GM21447 (cell line): ENCODE measurements at regions not wholly inside any gene's neighbourhood (a gene's known extent, or its start where the extent isn't known, plus 50 kb on each side); places are given as distances from the start of the nearest gene placed in this dataset.

Source experiments
- ATAC-seq: cut with Tn5 transposase; IDR thresholded peaks from one replicate; pipeline ENCODE4 v1.9.1; 2021; ENCODE audit not compliant: unreplicated experiment

DNA sequence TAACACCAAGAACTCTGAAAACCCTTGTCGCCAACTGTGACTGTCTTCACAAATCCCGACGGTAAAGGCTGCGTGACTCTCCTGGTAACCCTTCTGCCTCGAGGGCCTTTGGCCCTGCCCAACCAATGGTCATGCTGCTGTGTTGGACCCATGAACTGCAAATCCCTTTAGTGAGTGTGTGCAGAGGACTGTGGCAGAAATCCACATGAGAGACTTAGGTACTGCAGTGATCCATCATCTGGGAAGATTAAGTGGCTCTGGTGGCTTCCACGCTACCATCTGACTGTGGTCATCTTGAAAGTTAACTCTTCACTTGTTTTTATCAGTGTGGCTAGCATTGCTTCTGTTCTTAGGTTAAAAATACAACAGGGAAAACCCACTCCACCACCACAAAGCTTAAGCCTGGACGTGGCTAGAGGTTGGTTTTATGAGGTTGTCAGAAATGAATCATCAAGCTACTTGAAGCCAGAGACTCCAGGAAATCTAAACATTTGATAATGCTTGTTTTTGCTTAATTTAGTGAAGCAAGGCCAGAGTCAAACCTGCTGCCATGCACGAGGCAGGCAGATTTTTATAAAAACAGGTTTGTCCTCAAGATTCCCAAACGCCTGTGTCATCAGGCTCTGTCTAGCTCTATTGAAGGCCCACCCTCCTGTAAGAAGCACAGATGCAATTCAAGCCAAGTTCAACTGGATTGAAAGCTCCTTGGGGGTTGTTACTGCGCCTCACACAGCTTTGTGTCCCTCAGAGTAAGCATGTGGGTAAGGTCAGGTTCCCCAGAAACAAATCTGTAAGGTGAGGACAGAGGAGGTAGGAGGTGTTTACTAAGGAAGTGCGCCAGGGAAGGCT is 52.7 kb upstream of the ERCC6L2 start:
- peak; percentile 91 for ATAC-seq

DNA sequence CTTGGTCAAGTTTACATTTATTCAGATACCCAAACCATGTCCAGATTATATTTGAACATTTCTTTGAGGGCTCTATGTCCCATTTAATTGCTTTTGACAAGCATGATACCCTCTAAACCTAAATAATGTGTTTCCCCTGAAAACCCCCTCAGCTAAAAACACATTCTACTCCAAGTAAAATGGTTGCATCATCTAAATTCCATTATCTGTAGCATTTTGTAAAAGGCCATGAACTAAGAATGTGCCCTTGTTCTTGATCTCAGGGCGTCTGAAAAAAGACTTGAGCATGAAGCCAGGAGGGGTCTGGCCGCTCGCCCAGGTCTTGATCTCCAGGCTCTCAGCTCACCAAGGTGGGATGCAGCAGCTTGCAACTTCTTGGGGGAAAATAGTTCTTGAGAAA is 53.5 kb upstream of the ERCC6L2 start:
- no peak for ATAC-seq

DNA sequence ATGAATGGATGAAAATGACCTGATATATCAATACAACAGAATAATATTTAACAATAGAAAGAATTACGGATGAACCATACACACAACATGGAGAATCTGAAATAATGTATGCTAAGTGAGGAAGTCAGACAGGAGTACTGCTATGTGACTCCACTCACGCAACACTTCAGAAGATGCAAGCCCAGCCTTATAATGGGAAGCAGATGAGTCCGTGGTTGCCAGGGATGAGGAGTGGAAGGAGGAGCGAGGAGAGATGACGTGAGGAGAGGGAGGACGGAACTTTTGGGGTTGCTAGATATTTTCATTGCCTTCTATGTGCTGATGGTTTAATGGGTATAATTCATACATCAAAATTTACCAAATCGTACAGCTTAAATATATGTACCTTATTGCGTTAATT is 55.4 kb upstream of the ERCC6L2 start:
- no peak for ATAC-seq

DNA sequence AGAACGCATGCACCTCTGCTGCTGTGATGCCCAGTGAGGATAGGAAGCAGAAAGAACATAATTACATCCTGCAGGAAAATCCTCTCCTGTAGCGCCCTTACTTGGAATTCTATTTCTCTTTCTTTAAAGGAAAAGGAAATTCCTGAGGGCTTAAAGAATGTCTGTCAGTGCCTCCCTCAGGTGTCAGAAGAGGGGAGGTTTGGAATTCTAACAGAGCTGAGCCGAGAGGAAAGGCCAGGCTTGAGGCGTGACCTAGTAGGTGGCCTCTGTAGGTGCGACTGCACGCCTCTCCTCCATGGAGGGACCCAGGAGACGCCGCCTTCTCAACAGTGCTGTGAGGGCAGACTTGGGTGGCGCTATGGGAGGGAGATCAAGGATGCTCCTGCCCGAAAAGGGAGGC is 55.9 kb upstream of the ERCC6L2 start:
- ATAC-seq, result no peak

DNA sequence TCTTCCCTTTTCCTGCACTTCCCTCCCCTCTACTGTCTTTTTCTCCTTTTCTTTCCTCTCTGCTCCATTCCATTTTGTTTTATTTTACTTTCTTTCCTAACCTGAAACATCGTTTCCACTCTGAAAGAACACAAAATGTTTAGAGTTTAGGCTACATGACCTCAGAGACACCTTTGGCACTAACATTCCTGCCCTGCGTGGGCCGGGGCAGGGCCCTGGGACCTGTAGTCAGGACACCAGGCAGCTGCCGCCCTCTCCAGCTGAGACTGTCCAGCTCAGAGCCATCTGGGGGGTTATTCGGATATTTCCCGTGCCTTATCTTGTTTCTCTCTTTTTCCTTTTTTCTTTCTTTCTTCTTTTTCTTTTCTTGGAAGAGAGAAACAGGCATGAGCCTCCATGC is 58.3 kb upstream of the ERCC6L2 start:
- ATAC-seq, result no peak

DNA sequence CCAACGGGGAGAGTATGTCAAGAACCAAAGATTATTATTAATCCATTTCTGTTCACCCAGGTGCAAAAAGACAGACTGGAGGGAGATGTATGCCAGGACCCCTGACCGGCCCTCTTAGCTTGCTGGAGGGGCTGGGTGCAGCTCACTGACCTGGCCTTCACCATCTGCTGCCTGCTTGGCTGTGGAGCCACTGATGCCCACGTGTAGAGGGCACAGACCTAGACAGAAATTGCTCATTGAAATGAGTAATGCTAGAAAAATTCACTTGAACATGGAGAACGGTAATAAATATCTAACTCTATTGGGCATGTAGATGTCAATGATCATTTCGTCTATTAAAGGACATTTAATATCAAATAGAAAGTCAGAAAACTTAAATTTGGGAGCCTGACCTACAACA is 58.8 kb upstream of the ERCC6L2 start:
- no peak for ATAC-seq

DNA sequence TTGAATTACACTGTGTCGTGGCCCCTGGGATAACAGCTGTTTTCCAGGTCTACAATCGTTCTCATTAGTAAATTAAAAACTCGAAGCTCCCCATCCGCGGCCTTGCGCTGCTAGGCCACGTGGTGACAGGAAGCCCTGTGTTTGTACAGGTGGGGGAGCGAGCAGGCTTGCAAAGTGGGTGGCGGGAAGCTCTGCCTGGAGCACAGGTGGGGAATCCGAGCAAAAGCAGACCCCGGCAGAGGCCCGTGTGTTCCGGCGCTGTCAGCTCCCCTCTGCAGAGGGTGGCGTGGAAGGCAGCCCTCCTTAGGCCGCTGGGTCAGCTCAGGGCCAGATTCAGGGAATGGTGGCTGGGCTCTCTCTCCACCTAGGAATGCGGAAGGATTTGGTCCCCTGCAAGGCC is 59.5 kb upstream of the ERCC6L2 start:
- ATAC-seq, result no peak

DNA sequence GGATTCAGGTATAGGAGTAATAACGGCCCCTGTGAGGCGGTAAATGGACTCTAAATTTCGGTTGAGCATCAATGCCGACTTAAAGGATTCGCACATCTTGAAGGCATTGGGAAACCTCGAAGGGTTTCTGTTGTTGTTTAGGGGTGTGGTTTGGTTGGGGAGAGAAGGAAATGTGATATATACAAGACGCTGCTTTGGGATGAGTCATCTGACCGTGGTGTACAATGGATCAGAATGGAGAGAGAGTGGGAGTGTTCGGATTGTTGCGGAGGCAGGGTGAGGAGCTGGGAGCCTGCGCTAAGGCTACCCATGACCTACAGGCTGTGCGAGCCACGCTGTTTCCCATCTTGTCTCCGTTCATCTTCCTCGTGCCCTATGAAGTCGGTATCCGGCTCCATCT is 60.4 kb upstream of the ERCC6L2 start:
- ATAC-seq, result no peak

DNA sequence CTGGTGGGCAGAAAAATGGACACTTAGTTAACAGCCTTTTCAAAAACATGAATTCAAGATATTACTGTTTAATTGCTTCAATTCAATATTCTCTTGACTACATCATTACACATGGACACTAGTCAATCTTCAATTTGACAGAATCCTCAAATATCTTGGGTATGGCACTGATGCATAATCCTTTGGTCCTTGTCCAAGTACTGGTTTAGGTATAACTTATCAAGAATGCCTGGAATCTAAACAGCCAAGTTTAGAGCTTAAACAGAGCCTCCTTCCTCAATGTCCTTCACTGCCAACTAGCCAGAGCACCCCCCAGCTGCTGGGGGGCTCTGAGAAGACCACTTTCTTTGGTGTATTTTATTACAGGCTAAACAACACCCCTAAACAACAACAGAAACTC is 61.6 kb upstream of the ERCC6L2 start:
- ATAC-seq, result no peak

DNA sequence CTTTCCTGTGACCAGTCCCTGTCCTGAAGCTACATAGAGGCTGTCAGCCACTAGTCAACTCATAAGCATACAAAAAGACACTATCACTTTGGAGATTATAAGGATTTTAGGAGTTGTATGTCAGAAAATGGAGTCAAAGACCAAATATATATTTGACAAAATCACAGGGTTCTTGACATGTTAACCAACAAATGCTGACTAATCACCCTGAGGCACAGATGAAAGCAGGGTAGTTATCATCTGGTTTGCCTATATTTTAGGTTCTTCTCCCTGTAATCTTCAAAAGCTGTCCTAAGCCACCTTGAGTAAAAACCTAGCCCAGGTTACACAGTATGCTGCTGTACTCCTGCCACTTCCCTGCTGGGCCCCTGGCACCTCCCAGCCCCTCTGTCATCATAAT is 64.7 kb upstream of the ERCC6L2 start:
- ATAC-seq, result no peak

DNA sequence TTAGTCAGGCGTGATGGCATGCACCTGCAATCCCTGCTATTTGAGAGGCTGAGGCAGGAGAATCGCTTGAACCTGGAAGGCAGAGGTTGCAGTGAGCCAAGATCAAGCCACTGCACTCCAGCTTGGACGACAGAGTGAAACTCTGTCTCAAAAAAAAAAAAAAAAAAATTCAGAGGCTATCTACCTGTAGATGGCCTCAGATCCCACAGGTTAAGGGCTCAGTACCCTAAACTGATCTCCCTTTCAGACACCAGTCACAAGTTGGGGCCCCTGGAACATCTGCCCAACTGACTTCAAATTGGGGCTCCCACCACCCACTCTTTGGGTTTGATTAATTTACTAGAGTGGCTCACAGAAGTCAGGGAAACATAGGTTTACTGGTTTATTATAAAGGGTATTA is 65.4 kb upstream of the ERCC6L2 start:
- no peak for ATAC-seq

DNA sequence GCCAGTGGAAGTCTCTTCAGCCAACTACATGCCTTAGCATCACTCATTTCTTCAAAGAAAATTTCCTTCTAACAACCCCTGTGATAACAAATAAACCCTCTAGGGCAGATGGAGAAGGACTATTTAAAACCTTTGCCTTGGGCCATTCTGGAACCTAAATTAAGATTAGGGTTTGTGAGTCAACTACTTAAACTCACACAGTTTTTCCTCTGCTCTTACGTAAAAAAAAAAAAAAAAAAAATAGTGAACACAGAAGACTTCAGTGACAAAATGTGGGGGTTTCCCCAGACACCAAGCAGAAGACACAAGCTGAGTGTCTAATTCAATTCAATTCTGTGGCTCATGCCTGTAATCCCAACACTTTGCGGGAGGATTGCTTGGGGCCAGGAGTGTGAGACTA is 65.8 kb upstream of the ERCC6L2 start:
- no peak for ATAC-seq

DNA sequence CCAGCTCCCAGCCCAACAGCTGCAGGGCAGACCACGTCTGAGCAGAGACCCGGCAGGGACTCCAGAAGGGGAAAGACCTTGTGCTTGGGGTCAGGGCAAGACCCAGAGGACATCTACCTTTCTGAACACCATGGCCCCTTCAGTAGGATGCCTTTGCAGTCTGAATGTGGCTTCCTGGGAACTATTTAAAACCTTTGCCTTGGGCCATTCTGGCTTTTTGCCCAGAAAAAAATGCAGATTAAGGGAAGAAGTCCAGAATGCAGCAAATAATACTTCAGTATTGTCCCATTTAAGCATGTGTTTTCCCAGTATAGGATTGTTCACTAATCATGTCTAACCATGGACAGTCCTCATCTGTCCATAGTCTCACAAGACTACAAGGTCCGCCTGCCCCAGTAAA is 67.5 kb upstream of the ERCC6L2 start:
- no peak for ATAC-seq

DNA sequence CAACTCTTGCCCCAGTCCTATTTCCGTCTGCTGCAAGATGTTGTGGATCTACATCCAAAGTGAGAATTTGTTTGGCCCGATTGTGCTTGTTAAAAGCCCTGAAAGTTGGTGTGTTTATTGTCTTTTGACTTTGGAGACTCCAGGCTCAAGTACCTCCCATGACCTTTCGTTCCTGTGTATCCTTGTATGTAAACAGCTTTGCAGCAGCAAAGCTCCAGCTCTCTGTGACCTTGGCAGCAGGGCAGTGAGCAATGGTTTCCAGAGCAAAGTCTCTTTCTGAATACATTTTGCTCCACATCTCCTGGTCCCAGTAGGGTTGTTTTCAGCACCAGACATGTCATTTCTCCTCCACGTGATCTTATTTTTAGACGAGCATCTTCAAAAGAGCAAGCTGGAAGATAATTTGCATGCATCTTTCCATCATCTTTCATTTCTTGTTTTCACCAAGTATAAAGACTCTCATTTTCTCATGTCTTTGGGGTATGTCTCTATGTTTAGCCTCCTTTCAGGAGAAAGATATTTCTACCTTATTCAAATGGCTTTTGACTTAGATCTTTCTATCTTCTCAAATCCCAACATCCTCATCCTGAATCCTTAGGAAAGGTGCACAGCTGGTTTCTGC is 68.1 kb upstream of the ERCC6L2 start:
- ATAC-seq, result no peak

DNA sequence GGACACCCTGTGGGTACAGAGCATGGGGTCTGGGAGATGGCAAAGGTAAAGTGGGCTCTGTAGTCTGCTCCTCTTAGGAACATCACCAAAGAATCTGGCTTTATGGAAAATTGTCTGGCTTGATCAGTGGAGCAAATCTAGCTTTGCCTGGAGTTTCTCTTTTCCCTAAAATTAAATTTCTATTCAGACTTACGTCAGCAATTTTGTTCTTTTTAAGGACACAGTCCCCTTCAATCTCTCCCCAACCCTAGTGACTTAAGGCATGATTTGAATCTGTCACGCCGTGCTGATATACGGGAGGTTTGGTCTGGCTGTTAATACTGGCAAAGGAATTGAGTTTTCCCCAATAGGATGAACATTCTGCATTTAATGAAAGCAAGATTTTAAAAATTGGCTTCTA is 72.3 kb upstream of the ERCC6L2 start:
- no peak for ATAC-seq

DNA sequence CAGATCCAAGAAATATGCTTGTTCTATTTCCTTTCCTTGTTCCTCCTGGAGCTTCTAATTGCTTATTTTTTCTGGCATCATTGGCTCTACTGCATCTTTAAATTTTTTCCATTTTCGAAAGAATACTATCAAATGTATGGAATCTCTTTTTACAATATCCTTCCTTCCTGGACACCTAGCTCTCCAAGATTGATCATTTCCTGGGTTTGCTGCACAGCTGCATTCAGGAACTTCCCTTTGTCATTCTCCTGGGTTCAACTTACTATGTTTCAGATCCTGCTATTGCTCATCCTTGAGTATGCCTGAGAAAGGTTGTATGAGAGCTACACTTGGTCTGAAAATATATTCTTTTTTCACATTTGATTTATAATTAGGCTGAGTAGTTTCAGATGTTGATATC is 73.7 kb upstream of the ERCC6L2 start:
- ATAC-seq, result no peak

DNA sequence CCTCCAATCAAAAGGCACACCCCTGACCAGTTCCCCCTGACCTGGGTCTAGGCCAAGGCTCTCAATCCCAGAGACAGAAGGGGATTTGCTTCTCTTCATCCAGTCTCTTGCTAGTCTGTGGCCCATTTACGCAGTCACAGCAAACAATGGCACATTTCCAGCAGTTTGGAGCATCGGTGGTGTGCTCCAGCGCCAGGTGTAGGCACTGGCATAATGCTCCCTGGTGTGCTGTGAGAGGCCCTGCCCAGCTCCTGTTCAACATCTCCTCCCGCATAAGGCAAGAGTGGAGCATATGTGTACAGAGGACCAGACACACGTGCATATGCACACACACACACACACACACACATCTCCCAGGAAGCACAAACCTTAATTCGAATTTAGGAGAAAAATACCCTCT is 79.5 kb upstream of the ERCC6L2 start:
- ATAC-seq, result no peak

DNA sequence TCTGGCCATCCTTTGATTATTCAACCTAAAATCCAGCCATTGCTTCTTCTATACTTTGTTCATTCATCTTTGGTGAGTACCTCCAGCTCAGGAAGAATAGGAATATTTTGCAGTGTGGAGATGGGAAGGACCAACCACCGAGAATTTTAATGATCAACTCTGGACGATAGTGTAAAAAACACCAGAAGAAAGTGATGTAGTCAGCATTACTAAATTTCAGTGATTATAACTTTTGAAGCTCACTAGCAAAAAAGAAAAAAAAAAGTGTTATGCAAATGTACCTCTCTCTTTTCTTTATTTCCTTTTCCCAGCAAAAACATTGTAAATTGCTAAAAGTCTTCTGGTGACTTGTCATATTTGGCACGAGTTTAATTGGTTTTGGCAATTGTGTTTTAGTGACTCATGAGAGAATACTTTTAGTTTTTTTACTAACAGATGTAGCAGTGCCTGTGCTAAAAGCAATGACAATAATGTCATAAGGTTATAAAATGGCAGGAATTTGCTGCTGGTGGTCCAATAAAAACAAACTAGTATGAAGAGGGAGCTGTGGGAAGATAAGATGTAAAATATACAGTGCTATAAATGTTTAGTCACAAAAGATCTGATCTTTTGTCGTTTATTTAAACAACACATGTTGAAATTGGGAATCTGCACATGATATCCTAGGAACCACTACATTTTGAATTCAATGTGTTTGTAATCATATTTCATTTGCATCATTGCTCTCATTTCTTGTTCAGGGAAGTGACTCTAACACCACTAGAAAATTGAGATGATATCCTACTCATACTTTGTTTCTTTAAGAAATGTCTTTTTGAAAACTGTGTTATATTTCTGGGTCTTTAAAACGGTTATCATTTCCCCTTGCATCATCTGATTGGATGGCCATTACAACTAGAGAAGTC is 81.3 kb upstream of the ERCC6L2 start:
- ATAC-seq, result no peak

DNA sequence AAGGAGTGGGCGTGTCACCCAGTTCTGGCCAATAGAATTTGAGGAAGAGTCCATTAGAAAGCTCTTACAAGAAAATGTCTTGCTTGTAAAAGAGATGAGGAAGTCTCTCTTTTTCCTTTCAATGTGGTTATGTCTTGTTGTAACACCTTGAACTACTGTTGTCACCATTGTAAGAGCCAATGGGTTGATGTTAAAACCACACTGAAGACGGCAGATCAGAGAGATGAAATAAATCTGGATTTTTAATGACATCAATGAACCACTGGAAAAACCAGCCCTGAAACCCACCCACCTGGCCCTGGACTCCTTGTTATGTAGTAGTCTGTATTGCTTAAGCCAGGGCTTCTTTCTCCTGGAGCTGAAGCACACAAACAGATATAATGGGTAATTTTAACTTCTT is 83.8 kb upstream of the ERCC6L2 start:
- ATAC-seq, result no peak

DNA sequence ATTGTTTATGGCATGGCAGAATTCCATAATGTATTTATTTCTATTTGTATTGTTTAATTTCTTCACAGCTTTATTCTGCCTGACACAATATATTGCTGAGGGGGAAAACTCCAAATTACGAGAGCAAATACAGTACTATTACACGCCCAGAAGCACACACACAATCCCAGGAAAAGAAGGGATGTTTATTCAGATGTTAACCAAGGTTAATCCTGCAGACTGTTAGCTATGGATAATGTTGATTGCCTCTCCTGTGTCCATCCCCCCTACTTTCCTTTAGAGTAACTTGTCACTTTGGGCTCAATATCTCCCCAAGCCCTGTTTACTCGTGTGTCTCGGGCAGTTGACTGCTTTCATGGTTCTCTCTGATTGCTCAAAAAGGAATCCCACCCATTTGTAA is 84.2 kb upstream of the ERCC6L2 start:
- ATAC-seq, result no peak

DNA sequence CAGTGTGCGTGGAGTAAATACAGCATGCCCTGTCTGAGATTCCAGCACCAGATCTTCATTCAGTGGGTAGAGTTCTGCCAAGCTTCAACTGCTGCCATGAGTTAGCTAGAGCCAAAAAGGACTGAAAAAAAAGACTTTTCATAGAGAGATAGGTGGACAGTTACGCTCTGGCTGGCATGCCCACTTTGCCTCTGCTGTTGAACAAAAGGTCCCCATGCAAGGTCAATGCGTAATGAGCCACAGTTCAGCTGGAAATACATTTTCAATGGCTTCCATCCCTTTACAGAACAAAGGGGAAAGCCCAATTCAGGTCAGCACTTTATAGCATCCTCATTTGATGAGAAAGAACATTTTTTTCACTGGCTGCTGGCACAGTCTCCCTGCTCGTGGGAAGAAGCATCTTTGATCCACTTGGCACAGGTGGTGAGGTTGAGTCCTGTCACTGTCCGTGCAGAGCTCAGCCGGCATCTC is 86.9 kb upstream of the ERCC6L2 start:
- no peak for ATAC-seq

DNA sequence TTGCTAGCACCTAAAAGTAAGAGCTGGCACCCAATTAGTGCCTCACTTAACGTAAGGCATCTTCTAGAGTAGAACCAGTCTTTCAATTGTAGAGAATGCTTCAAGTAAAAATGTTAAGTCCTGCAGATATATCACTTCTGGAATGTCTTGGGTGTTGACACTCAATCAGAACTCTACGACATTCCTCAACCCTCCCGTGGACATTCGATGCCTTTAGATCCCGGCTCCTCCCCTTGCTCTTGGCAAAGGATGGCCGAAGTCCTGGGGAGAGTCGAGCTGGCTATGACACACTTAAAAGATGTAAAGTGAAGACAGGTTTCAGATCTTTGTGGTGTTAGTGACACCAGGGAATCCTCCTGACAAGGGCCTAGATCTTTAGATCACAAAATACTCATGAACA is 87.5 kb upstream of the ERCC6L2 start:
- no peak for ATAC-seq
